HG02938 (cell line): ENCODE measurements at regions not wholly inside any gene's neighbourhood (a gene's known extent, or its start where the extent isn't known, plus 50 kb on each side); places are given as distances from the start of the nearest gene placed in this dataset.

Source experiments
- ATAC-seq: cut with Tn5 transposase; IDR thresholded peaks from one replicate; pipeline ENCODE4 v1.9.1; 2021; ENCODE audit warnings: mild to moderate bottlenecking, moderate library complexity; ENCODE audit not compliant: unreplicated experiment

- ATAC-seq, result no peak
These were observed 534.8 kb downstream of the TCERG1L start for GRCh38 chr10:130776724-130777123.

- no peak for ATAC-seq
These were observed 533.9 kb downstream of the TCERG1L start for GRCh38 chr10:130777507-130778165.

- ATAC-seq, result no peak
These were observed 533.4 kb downstream of the TCERG1L start for GRCh38 chr10:130778166-130778545.

- ATAC-seq, result no peak
These were observed 530.8 kb downstream of the TCERG1L start for GRCh38 chr10:130780763-130781162.

GRCh38 chr10:130781206-130781605 lies 530.3 kb downstream of the TCERG1L start:
- ATAC-seq, result no peak

- ATAC-seq, result no peak
These were observed 529.9 kb downstream of the TCERG1L start for GRCh38 chr10:130781623-130782022.

- ATAC-seq, result no peak
These were observed 529.1 kb downstream of the TCERG1L start for GRCh38 chr10:130782467-130782866.

GRCh38 chr10:130784326-130784725 lies 527.2 kb downstream of the TCERG1L start:
- ATAC-seq, result no peak

GRCh38 chr10:130786365-130786966 lies 525.1 kb downstream of the TCERG1L start:
- ATAC-seq, result no peak

GRCh38 chr10:130787243-130787642 lies 524.3 kb downstream of the TCERG1L start:
- ATAC-seq, result no peak

- ATAC-seq, result no peak
These were observed 523.7 kb downstream of the TCERG1L start for GRCh38 chr10:130787821-130788220.

GRCh38 chr10:130790339-130790738 lies 521.2 kb downstream of the TCERG1L start:
- no peak for ATAC-seq

GRCh38 chr10:130792096-130792845 lies 519.2 kb downstream of the TCERG1L start:
- ATAC-seq, result no peak

GRCh38 chr10:130795819-130796218 lies 515.7 kb downstream of the TCERG1L start:
- no peak for ATAC-seq

GRCh38 chr10:130799532-130799931 lies 512.0 kb downstream of the TCERG1L start:
- ATAC-seq, result no peak

- no peak for ATAC-seq
These were observed 511.2 kb downstream of the TCERG1L start for GRCh38 chr10:130800281-130800680.

GRCh38 chr10:130801276-130801675 lies 510.2 kb downstream of the TCERG1L start:
- ATAC-seq, result no peak

GRCh38 chr10:130801784-130802183 lies 509.7 kb downstream of the TCERG1L start:
- no peak for ATAC-seq

- ATAC-seq, result no peak
These were observed 509.2 kb downstream of the TCERG1L start for GRCh38 chr10:130802301-130802700.

- no peak for ATAC-seq
These were observed 507.2 kb downstream of the TCERG1L start for GRCh38 chr10:130804281-130804680.

GRCh38 chr10:130804778-130805634 lies 506.5 kb downstream of the TCERG1L start:
- no peak for ATAC-seq
